ENCODE measurements at regions not wholly inside any gene's neighbourhood (a gene's known extent, or its start where the extent isn't known, plus 50 kb on each side); places are given as distances from the start of the nearest gene placed in this dataset.

GRCh38 chr1:8266436-8267165, 51.3 kb upstream of the SLC45A1 start:
- TF ChIP-seq CTCF (IDR thresholded peaks at IDR 0.05) (no peak), POLR2A (IDR thresholded peaks at IDR 0.05) (no peak)
